HEK293 (cell line): ENCODE measurements at regions not wholly inside any gene's neighbourhood (a gene's known extent, or its start where the extent isn't known, plus 50 kb on each side); places are given as distances from the start of the nearest gene placed in this dataset.

ENCODE experiments used
- CTCF ChIP-seq: fragments of 450-650 bp; formaldehyde crosslinking; IDR thresholded peaks from 2 replicates; pipeline ENCODE4 v1.5.1; 2016; ENCODE audit warnings: missing biosample characterization, missing genetic modification characterization
- PRDM10 ChIP-seq: fragments of 450-650 bp; formaldehyde crosslinking; IDR thresholded peaks from 2 replicates; pipeline ENCODE4 v1.5.1; 2016; ENCODE audit warnings: missing biosample characterization, missing genetic modification characterization
- ZBTB17 ChIP-seq: fragments of 450-650 bp; formaldehyde crosslinking; IDR thresholded peaks from 2 replicates; pipeline ENCODE4 v1.5.1; 2016; ENCODE audit warnings: missing biosample characterization, missing genetic modification characterization
- ZNF112 ChIP-seq: fragments of 450-650 bp; formaldehyde crosslinking; IDR thresholded peaks from 2 replicates; pipeline ENCODE4 v1.5.0; 2017; ENCODE audit warnings: missing biosample characterization, missing genetic modification characterization
- ZNF184 ChIP-seq: fragments of 450-650 bp; IDR thresholded peaks from 2 replicates; pipeline ENCODE4 v1.5.1; 2018; ENCODE audit warnings: missing biosample characterization, mild to moderate bottlenecking, missing genetic modification characterization
- ZNF324 ChIP-seq: fragments of 450-650 bp; formaldehyde crosslinking; IDR thresholded peaks from 2 replicates; pipeline ENCODE4 v1.5.1; 2016; ENCODE audit warnings: missing biosample characterization, missing genetic modification characterization
- ZNF544 ChIP-seq: fragments of 450-650 bp; formaldehyde crosslinking; IDR thresholded peaks from 2 replicates; pipeline ENCODE4 v1.5.0; 2017; ENCODE audit warnings: missing biosample characterization, missing genetic modification characterization
- ZNF639 ChIP-seq: fragments of 450-650 bp; formaldehyde crosslinking; IDR thresholded peaks from 2 replicates; pipeline ENCODE4 v1.5.1; 2016; ENCODE audit warnings: missing biosample characterization, missing genetic modification characterization
- ZNF660 ChIP-seq: fragments of 450-650 bp; IDR thresholded peaks from 2 replicates; pipeline ENCODE4 v1.5.1; 2018; ENCODE audit warnings: missing biosample characterization, mild to moderate bottlenecking, missing genetic modification characterization
- ZNF768 ChIP-seq: fragments of 450-650 bp; formaldehyde crosslinking; IDR thresholded peaks from 2 replicates; pipeline ENCODE4 v1.5.1; 2018; ENCODE audit warnings: missing biosample characterization, mild to moderate bottlenecking, missing genetic modification characterization

- TF ChIP-seq PRDM10, result no peak
- TF ChIP-seq ZNF544 (tag by site-specific recombination), result no peak
- TF ChIP-seq ZBTB17, result no peak
- TF ChIP-seq ZNF660 (tag by site-specific recombination), result no peak
- no peak for TF ChIP-seq CTCF
- TF ChIP-seq ZNF324 (tag by site-specific recombination), result no peak
- no peak for TF ChIP-seq ZNF112 (tag by site-specific recombination)
- TF ChIP-seq ZNF768 (tag by site-specific recombination), result no peak
- no peak for TF ChIP-seq ZNF639 (tag by site-specific recombination)
- no peak for TF ChIP-seq ZNF184
These were observed 197.3 kb upstream of the SHH start for GRCh38 chr7:156009569-156009968.
